ENCODE measurements at regions not wholly inside any gene's neighbourhood (a gene's known extent, or its start where the extent isn't known, plus 50 kb on each side); places are given as distances from the start of the nearest gene placed in this dataset.
A peak's percentile ranks its signal among the peaks of the same experiment; 100 is the strongest.

GRCh38 chr20:48259456-48259855, 474.2 kb upstream of the SULF2 start:
- no peaks in the 10 kb centered on the region for H3K27me3 ChIP-seq
- no peak overlapping the region for H3K9ac ChIP-seq
- no peak overlapping the region for H3K4me3 ChIP-seq
- H3K36me3 ChIP-seq = no peaks in the 10 kb centered on the region
- no peak overlapping the region for H3K4me2 ChIP-seq
- H3K4me1 ChIP-seq = no peaks in the 10 kb centered on the region
- H3K9me3 ChIP-seq (replicated peaks in 1 of 11) = peaks cover 13 to 29% (median 21%) of the 10 kb centered on the region in 11 experiments; a peak in 21 of 22 replicates
- no peak overlapping the region for H3K27ac ChIP-seq
- no peak for TF ChIP-seq Cebpa-rat (IDR thresholded peaks at IDR 0.05)
- no peaks in the 10 kb centered on the region for H4K20me1 ChIP-seq

GRCh38 chr20:48257833-48258232, 472.6 kb upstream of the SULF2 start:
- H3K36me3 ChIP-seq = no peaks in the 10 kb centered on the region

GRCh38 chr20:48247961-48248360, 462.7 kb upstream of the SULF2 start:
- Histone ChIP-seq H3K4me1 (peaks cover 0 to 34% (median 21%) of the 10 kb centered on the region in 10 experiments; a peak in 14 of 20 replicates), H3K27me3 (no peaks in the 10 kb centered on the region), H3K4me3 (no peak overlapping the region), H3K36me3 (no peaks in the 10 kb centered on the region), H3K9me3 (replicated peaks in 1 of 11) (no peaks in the 10 kb centered on the region), H3K4me2 (peak overlapping the region in 6 of 11 experiments; percentile 2 to 78 (median 53); a peak in 6 of 22 replicates), H4K20me1 (no peaks in the 10 kb centered on the region), H3K27ac (peak overlapping the region in 1 of 11 experiments; percentile 3; a peak in 1 of 22 replicates), H3K9ac (no peak overlapping the region)
- no peak for TF ChIP-seq Cebpa-rat (IDR thresholded peaks at IDR 0.05)

More at GRCh38 chr20:48257833-48258232, 472.6 kb upstream of the SULF2 start:
- Histone ChIP-seq H3K27ac (no peak overlapping the region), H3K4me1 (no peaks in the 10 kb centered on the region), H3K4me2 (no peak overlapping the region), H3K9ac (no peak overlapping the region), H4K20me1 (no peaks in the 10 kb centered on the region), H3K27me3 (no peaks in the 10 kb centered on the region), H3K4me3 (no peak overlapping the region), H3K9me3 (replicated peaks in 1 of 11) (peaks cover 13 to 29% (median 21%) of the 10 kb centered on the region in 11 experiments; a peak in 21 of 22 replicates)
- TF ChIP-seq Cebpa-rat (IDR thresholded peaks at IDR 0.05) = no peak

GRCh38 chr20:48246061-48246790, 460.9 kb upstream of the SULF2 start:
- Histone ChIP-seq H3K36me3 (no peaks in the 10 kb centered on the region), H3K9ac (no peak overlapping the region), H4K20me1 (no peaks in the 10 kb centered on the region), H3K9me3 (replicated peaks in 1 of 11) (no peaks in the 10 kb centered on the region), H3K4me2 (peak overlapping the region in 8 of 11 experiments; percentile 35 to 78 (median 52); a peak in 12 of 22 replicates), H3K27me3 (no peaks in the 10 kb centered on the region), H3K27ac (no peak overlapping the region), H3K4me1 (peaks cover 0 to 34% (median 21%) of the 10 kb centered on the region in 10 experiments; a peak in 14 of 20 replicates), H3K4me3 (no peak overlapping the region)
- TF ChIP-seq Cebpa-rat (IDR thresholded peaks at IDR 0.05) = no peak

DNA sequence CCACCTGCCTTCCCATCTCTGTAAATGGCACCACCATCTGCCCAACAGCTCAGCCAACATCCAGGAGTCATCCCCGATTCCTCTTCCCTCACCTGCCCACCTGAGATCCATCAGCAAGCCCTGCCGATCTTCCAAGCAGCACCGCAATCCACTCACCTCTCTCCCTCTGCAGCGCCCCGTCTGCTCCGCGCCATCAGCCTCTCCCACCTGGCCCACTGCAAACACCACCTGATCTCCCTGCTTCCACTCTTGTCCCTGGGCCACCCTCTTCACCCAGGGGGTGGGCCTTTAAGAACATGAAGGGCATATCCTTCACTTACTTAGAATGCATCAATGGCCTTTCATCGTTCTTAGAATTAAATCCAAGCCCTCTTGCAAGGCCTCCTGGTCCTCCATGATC, 457.3 kb upstream of the SULF2 start:
- H3K36me3 ChIP-seq = no peaks in the 10 kb centered on the region
- peaks cover 0 to 27% (median 15%) of the 10 kb centered on the region in 10 experiments; a peak in 14 of 20 replicates for H3K4me1 ChIP-seq
- TF ChIP-seq Cebpa-rat (IDR thresholded peaks at IDR 0.05) = no peak
- H3K4me2 ChIP-seq = no peak overlapping the region
- H3K27ac ChIP-seq = no peak overlapping the region
- H3K4me3 ChIP-seq = no peak overlapping the region
- H3K9me3 ChIP-seq (replicated peaks in 1 of 11) = no peaks in the 10 kb centered on the region
- H3K9ac ChIP-seq = no peak overlapping the region
- H4K20me1 ChIP-seq = no peaks in the 10 kb centered on the region
- no peaks in the 10 kb centered on the region for H3K27me3 ChIP-seq

DNA sequence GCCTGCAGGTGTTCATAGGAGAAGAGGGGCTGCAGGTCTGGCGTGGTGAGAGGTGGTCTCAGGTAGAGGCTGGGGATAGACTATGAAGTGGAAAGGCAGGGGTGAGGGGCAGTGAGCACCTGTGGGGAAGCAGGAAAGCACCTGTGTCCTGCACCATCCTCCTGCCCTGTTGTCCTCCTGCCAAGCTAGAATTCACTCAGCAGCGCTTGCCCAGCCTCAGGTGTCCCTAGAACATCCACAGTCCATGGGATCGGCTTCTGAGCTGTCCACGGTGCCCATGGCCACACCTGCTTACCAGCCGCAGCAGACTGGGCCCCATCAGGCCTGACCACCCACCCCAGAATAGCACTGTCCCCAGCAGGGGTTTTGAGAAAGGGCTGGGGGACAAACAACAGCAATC, 456.2 kb upstream of the SULF2 start:
- H3K9ac ChIP-seq = no peak overlapping the region
- H3K4me3 ChIP-seq = no peak overlapping the region
- no peak for TF ChIP-seq Cebpa-rat (IDR thresholded peaks at IDR 0.05)
- no peaks in the 10 kb centered on the region for H3K27me3 ChIP-seq
- H3K4me1 ChIP-seq = peaks cover 0 to 15% (median 4%) of the 10 kb centered on the region in 10 experiments; a peak in 9 of 20 replicates
- H3K9me3 ChIP-seq (replicated peaks in 1 of 11) = no peaks in the 10 kb centered on the region
- no peaks in the 10 kb centered on the region for H3K36me3 ChIP-seq
- no peak overlapping the region for H3K4me2 ChIP-seq
- H3K27ac ChIP-seq = no peak overlapping the region
- no peaks in the 10 kb centered on the region for H4K20me1 ChIP-seq

GRCh38 chr20:48238781-48239180, 453.5 kb upstream of the SULF2 start:
- no peak for TF ChIP-seq Cebpa-rat (IDR thresholded peaks at IDR 0.05)
- no peaks in the 10 kb centered on the region for H3K27me3 ChIP-seq
- no peaks in the 10 kb centered on the region for H3K36me3 ChIP-seq
- no peaks in the 10 kb centered on the region for H4K20me1 ChIP-seq
- H3K4me3 ChIP-seq = no peak overlapping the region
- no peak overlapping the region for H3K27ac ChIP-seq
- H3K4me1 ChIP-seq = no peaks in the 10 kb centered on the region
- no peak overlapping the region for H3K9ac ChIP-seq
- no peak overlapping the region for H3K4me2 ChIP-seq
- peaks cover 0 to 9% (median 3%) of the 10 kb centered on the region in 11 experiments; a peak in 9 of 22 replicates for H3K9me3 ChIP-seq (replicated peaks in 1 of 11)

- no peak overlapping the region for H3K4me3 ChIP-seq
- no peak overlapping the region for H3K27ac ChIP-seq
- H3K4me2 ChIP-seq = no peak overlapping the region
- peaks cover 0 to under 1% (median 0%) of the 10 kb centered on the region in 10 experiments; a peak in 1 of 20 replicates for H3K4me1 ChIP-seq
- H4K20me1 ChIP-seq = no peaks in the 10 kb centered on the region
- peaks cover 0 to 13% (median 4%) of the 10 kb centered on the region in 11 experiments; a peak in 13 of 22 replicates for H3K9me3 ChIP-seq (replicated peaks in 1 of 11)
- H3K27me3 ChIP-seq = no peaks in the 10 kb centered on the region
- H3K36me3 ChIP-seq = no peaks in the 10 kb centered on the region
- TF ChIP-seq Cebpa-rat (IDR thresholded peaks at IDR 0.05) = no peak
- H3K9ac ChIP-seq = no peak overlapping the region
Observed at GRCh38 chr20:48238326-48238725, 453.0 kb upstream of the SULF2 start.

DNA sequence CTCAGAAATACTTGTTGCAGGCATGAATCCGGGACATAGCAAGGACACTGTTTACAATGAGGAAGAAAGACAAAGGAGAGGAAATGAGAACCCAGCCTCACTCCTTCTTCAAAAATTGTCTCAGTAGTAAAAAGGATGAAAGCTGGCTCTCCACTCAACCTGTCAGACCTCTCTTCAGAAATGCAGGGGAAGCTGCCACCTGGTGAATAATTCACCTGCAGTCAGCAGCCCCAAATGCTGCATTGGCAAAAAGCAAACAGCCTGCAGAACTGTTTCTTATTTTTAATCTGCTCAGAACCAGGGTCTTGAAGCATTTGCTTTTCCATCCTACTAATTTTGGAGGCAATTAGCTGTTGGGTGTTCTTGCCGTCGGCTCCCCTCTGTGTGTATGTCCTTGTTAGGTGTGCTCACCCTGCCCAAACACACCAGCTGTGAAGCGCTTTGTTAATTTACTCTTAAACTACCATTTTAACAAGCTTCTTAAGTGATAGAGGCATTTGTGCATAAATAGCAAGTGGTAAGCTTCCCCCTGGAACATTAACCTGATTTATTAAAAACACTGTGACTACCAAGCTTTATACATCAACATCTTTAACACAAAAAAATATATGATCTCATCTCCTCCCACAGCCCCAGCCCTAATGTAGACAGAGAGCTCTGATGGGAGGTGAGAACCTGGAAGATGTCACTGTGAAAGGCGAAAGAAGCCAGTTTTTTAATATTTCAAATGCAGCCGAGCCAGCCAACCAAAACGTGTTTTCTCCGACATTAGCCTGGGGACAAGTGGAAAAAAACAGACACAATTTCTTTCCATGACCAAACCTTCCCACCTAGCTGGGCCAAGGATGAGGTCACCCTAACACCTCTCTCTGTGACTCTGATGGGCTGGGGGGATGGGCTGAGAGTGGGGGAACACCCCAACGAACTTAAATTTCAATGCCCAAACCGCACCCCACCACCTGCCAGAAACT, 451.0 kb upstream of the SULF2 start:
- no peak for TF ChIP-seq Cebpa-rat (IDR thresholded peaks at IDR 0.05)
- H3K9me3 ChIP-seq (replicated peaks in 1 of 11) = peaks cover 15 to 34% (median 24%) of the 10 kb centered on the region in 11 experiments

More for the DNA sequence above, 451.0 kb upstream of the SULF2 start:
- H3K27me3 ChIP-seq = no peaks in the 10 kb centered on the region
- H4K20me1 ChIP-seq = no peaks in the 10 kb centered on the region
- H3K27ac ChIP-seq = no peak overlapping the region
- no peak overlapping the region for H3K4me3 ChIP-seq
- peaks cover 0 to 7% (median 0%) of the 10 kb centered on the region in 11 experiments; a peak in 3 of 22 replicates for H3K36me3 ChIP-seq
- H3K9ac ChIP-seq = no peak overlapping the region
- peaks cover 0 to 6% (median 0%) of the 10 kb centered on the region in 10 experiments; a peak in 1 of 20 replicates for H3K4me1 ChIP-seq
- no peak overlapping the region for H3K4me2 ChIP-seq

Measured in BLaER1 treated with 17β-estradiol and CSF1 and Interleukin-3, amounts not matched to agents 10 nM and 100 nM (cell line).